Esophagus squamous epithelium (tissue), 5 donors: ENCODE measurements at regions not wholly inside any gene's neighbourhood (a gene's known extent, or its start where the extent isn't known, plus 50 kb on each side); places are given as distances from the start of the nearest gene placed in this dataset.
"Not testable (repeated sequence)": the region's sequence is repeated elsewhere in the genome, so short reads cannot be mapped to it uniquely, and the experiment has no call there.

Source experiments
- DNase-seq: peaks from one replicate; lab custom pipeline; 2025; lab: John Stamatoyannopoulos, UW
- H3K27ac ChIP-seq, 4 donors: fragments of 200-600 bp; sonication (generic); one replicate each; pipeline ENCODE4 v1.5.1; 2016 to 2019; ENCODE audit warnings: mild to moderate bottlenecking in 1 of 4
- H3K27me3 ChIP-seq, 4 donors: fragments of 200-600 bp; sonication (generic); 1 replicate in 3 of 4; 2 replicates in 1 of 4; pipeline versions ENCODE4 v1.5.1 to v1.6.0; 2017 to 2021; ENCODE audit warnings: antibody characterized with exemption in 1 of 4
- H3K36me3 ChIP-seq, 3 donors: fragments of 200-600 bp; sonication (generic); one replicate each; pipeline ENCODE4 v1.5.1; 2016 to 2019
- H3K4me1 ChIP-seq, 3 donors: fragments of 200-600 bp; sonication (generic); one replicate each; pipeline ENCODE4 v1.5.1; 2017 to 2019
- H3K4me3 ChIP-seq, 4 donors: fragments of 200-600 bp; sonication (generic); 1 replicate in 3 of 4; 2 replicates in 1 of 4; pipeline ENCODE4 v1.5.1; 2016 to 2019; ENCODE audit warnings: mild to moderate bottlenecking in 2 of 4, moderate library complexity in 1 of 4
- H3K9me3 ChIP-seq, 3 donors: fragments of 200-600 bp; sonication (generic); one replicate each; pipeline ENCODE4 v1.5.1; 2016 to 2019
- POLR2A ChIP-seq, 4 donors: fragments of 450-650 bp; IDR thresholded peaks; one replicate each; pipeline ENCODE4 v1.6.1; 2017; ENCODE audit warnings: antibody characterized with exemption in 4 of 4, mild to moderate bottlenecking in 4 of 4, moderate library complexity in 3 of 4
- WGBS, 2 donors: methylation state at CpG; one replicate each; pipeline ENCODE4 v1.1.5; 2018; 5-methylcytosine and 5-hydroxymethylcytosine counted together
- intact Hi-C: fragments of 100-400 bp; cut with DNase I; formaldehyde crosslinking; loops from one replicate; pipeline ENCODE4 v1.15.0; 2022
- TF ChIP-seq, protein P1 (sequence below), 6 experiments: fragments of 450-650 bp in 4 of 6; fragments of 200-600 bp in 2 of 6; sonication (generic) in 2 of 6; IDR thresholded peaks; one replicate each; pipeline ENCODE4 v1.5.1; 2016 to 2019; ENCODE audit warnings: antibody characterized with exemption in 6 of 6, mild to moderate bottlenecking in 4 of 6, moderate library complexity in 4 of 6
- donor health status: DM: yes; HTN: yes; CAD: no.

DNA sequence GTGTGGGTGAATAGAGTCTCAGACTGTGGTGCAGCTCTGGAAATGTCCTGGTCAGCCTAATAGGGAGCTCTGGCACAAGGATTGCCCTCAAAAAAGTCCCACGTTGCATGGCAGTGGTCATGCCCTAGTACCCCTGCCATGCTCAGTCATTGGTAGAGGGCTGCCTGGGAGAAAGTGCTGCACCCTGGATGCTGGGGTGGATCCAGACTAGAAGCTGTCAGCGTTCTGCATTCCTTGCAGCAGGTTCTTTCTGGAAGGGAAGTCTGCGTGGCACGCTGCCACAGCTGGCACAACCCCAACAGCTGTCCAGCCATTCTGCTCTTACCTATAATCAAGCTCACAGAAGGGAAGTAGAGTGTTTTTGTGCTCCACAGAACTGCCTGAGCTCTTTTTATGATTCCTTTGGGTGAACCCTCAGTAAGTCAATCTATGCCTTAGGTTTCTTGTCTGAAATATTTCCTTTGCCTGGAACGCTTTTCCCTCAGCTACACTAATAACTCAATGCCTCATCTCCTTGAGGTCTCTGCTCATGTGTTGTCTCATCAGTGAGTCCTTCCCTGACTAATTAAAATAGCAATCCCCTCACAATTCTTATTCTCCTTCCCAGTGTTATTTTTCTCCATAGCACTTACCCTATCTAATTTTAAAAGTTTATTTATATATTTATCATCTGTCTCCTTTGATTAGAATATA, 61.5 kb upstream of the JAK1 start:
- peaks cover 0 to 29% (median 9%) of the 10 kb centered on the region in 3 donors for H3K4me1 ChIP-seq
- no peaks in the 10 kb centered on the region for H3K27me3 ChIP-seq
- 20 to 26% methylated on average over 2 to 5 of the region's 5 CpGs for WGBS, 2 donors
- H3K4me3 ChIP-seq = no peak overlapping the region
- DNase-seq = no peak
- H3K36me3 ChIP-seq = no peaks in the 10 kb centered on the region
- no peak for TF ChIP-seq POLR2A (IDR thresholded peaks at IDR 0.05)
- TF ChIP-seq, protein P1, sequence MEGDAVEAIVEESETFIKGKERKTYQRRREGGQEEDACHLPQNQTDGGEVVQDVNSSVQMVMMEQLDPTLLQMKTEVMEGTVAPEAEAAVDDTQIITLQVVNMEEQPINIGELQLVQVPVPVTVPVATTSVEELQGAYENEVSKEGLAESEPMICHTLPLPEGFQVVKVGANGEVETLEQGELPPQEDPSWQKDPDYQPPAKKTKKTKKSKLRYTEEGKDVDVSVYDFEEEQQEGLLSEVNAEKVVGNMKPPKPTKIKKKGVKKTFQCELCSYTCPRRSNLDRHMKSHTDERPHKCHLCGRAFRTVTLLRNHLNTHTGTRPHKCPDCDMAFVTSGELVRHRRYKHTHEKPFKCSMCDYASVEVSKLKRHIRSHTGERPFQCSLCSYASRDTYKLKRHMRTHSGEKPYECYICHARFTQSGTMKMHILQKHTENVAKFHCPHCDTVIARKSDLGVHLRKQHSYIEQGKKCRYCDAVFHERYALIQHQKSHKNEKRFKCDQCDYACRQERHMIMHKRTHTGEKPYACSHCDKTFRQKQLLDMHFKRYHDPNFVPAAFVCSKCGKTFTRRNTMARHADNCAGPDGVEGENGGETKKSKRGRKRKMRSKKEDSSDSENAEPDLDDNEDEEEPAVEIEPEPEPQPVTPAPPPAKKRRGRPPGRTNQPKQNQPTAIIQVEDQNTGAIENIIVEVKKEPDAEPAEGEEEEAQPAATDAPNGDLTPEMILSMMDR (IDR thresholded peaks at IDR 0.05) = no peak
- intact Hi-C loops = no loop called here
- H3K9me3 ChIP-seq = no peaks in the 10 kb centered on the region
- H3K27ac ChIP-seq = no peak overlapping the region

GRCh38 chr1:65029434-65029833, 63.1 kb upstream of the JAK1 start:
- H3K9me3 ChIP-seq, intact Hi-C loops, H3K36me3 ChIP-seq, DNase-seq, H3K27me3 ChIP-seq, H3K27ac ChIP-seq, H3K4me3 ChIP-seq: not testable (repeated sequence)
- 99 to 100% methylated on average over 2 to 3 of the region's 3 CpGs for WGBS, 2 donors
- peaks cover 0 to 33% (median 9%) of the 10 kb centered on the region in 3 donors for H3K4me1 ChIP-seq

GRCh38 chr1:65034879-65035278, 68.5 kb upstream of the JAK1 start:
- Histone ChIP-seq H3K36me3 (peaks cover 0 to 11% (median 0%) of the 10 kb centered on the region in 3 donors), H3K4me1 (peaks cover 0 to 14% (median 0%) of the 10 kb centered on the region in 3 donors)
- H3K9me3 ChIP-seq, H3K27me3 ChIP-seq, H3K27ac ChIP-seq, DNase-seq, H3K4me3 ChIP-seq, intact Hi-C loops: not testable (repeated sequence)
- 87 to 92% methylated on average over 5 of the region's 5 CpGs for WGBS, 2 donors

DNA sequence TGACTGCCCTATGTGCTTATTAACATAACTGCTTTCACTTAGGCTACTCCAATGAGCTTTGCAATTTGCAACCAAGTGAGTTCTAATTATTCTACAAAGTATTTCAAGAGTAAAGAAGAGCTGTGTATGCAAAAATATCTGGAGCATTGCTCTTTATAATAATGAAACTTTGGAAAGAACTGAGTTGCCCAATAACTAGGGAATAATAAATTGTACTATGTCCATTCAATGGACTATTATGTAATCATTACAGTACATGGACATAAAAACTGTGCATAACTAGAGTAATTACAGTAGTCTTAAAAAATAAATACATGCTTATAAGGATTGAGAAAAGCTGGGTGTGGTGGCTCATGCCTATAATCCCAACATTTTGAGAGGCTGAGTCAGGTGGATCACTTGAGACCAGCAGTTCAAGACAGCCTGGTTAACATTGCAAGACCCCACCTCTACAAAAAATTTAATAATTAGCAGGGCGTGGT, 70.3 kb upstream of the JAK1 start:
- WGBS, 2 donors = 74 to 75% methylated on average over 1 of the region's 1 CpG
- no peak overlapping the region for H3K27ac ChIP-seq
- no peak overlapping the region for H3K4me3 ChIP-seq
- no peaks in the 10 kb centered on the region for H3K9me3 ChIP-seq
- no peak for TF ChIP-seq POLR2A (IDR thresholded peaks at IDR 0.05)
- TF ChIP-seq, protein P1 (IDR thresholded peaks at IDR 0.05) = no peak
- intact Hi-C loops = no loop called here
- H3K36me3 ChIP-seq = peaks cover 0 to 11% (median 0%) of the 10 kb centered on the region in 3 donors
- no peaks in the 10 kb centered on the region for H3K27me3 ChIP-seq
- peaks cover 0 to 14% (median 0%) of the 10 kb centered on the region in 3 donors for H3K4me1 ChIP-seq
- DNase-seq = no peak

DNA sequence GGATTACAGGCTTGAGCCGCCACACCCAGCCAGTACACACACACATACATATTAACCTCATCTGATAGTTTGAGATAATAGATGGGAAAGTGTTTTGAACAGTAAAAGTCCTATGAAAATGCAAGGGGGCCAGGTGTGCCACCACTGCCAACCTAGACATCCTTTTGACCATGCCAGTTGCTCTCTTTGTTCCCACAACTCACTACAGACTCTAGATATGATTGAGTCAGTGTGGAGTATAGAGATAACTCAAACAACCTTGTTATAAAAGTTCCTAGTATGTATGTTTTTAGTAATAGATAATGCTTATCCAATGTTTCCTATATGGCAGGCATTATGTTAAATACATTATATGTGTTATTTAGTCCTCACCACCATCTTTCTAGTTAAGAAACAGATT, 72.7 kb upstream of the JAK1 start:
- peaks cover 0 to 10% (median 0%) of the 10 kb centered on the region in 3 donors for H3K4me1 ChIP-seq
- H3K27me3 ChIP-seq = no peaks in the 10 kb centered on the region
- peaks cover 0 to 11% (median 0%) of the 10 kb centered on the region in 3 donors for H3K36me3 ChIP-seq
- intact Hi-C loops = no loop called here
- no peak for TF ChIP-seq POLR2A (IDR thresholded peaks at IDR 0.05)
- TF ChIP-seq, protein P1 (IDR thresholded peaks at IDR 0.05) = no peak
- H3K27ac ChIP-seq = no peak overlapping the region
- DNase-seq = no peak
- H3K4me3 ChIP-seq = no peak overlapping the region
- H3K9me3 ChIP-seq = no peaks in the 10 kb centered on the region
- no CpG with 5 or more reads among the region's 1 CpG for WGBS, 2 donors

GRCh38 chr1:65039508-65039907, 73.2 kb upstream of the JAK1 start:
- intact Hi-C loops = no loop called here
- WGBS, 2 donors = 46 to 90% methylated on average over 2 of the region's 2 CpGs
- no peak overlapping the region for H3K4me3 ChIP-seq
- TF ChIP-seq, protein P1 (IDR thresholded peaks at IDR 0.05) = no peak
- TF ChIP-seq POLR2A (IDR thresholded peaks at IDR 0.05) = no peak
- no peaks in the 10 kb centered on the region for H3K9me3 ChIP-seq
- H3K36me3 ChIP-seq = peaks cover 0 to 11% (median 0%) of the 10 kb centered on the region in 3 donors
- no peak for DNase-seq
- no peak overlapping the region for H3K27ac ChIP-seq
- H3K27me3 ChIP-seq = no peaks in the 10 kb centered on the region
- peaks cover 0 to 10% (median 0%) of the 10 kb centered on the region in 3 donors for H3K4me1 ChIP-seq
